HepG2 (cell line): ENCODE measurements at regions not wholly inside any gene's neighbourhood (a gene's known extent, or its start where the extent isn't known, plus 50 kb on each side); places are given as distances from the start of the nearest gene placed in this dataset.

Experiments
- ATAC-seq: fragments of 200-7000 bp; cut with Tn5 transposase; 3 replicates; pipeline ENCODE4 v1.9.1; 2020; ENCODE audit warnings: mild to moderate bottlenecking, moderate library complexity
- BruUV-seq: library from RNA; stranded (reverse); fragments of 400-500 nt; replicated peaks from 2 replicates; lab custom pipeline; 2021; lab: Mats Ljungman, UMichigan
- CTCF ChIA-PET: fragments of 300-600 bp; formaldehyde crosslinking; extraction: SDS; loops from one replicate; lab custom pipeline; 2021; ENCODE audit warnings: low total read pairs, inconsistent platforms, low intra/inter-chr PET ratio; lab: Yijun Ruan, JAX
- POLR2A ChIA-PET: fragments of 350-600 bp; sonication (Branson Sonifier 250); formaldehyde crosslinking; loops from one replicate; lab custom pipeline; 2020; ENCODE audit warnings: antibody characterized with exemption, inconsistent platforms; lab: Yijun Ruan, JAX
- DNase-seq: peaks from one replicate; pipeline ENCODE4 v3.0.0-alpha.2; 2015; ENCODE audit warnings: low spot score
- FAIRE-seq: peaks from 3 replicates; lab custom pipeline; 2011; peaks lifted over from hg19 to GRCh38; lab: Jason Lieb, UNC
- H2AFZ ChIP-seq: one replicate; pipeline ENCODE4 v1.6.1; 2011; ENCODE audit warnings: low read length, inconsistent platforms
- H3K27ac ChIP-seq: fragments of 300-600 bp; 3 replicates; pipeline ENCODE4 v1.8.0; 2011; ENCODE audit warnings: mixed run types, mild to moderate bottlenecking, mixed read lengths, low read length, inconsistent platforms; ENCODE audit not compliant: insufficient read depth; ENCODE audit errors: extremely low read length
- H3K27me3 ChIP-seq, 2 experiments: fragments of 200-600 bp in 1 of 2; 2 replicates in 1 of 2; 3 replicates in 1 of 2; pipeline versions ENCODE4 v1.6.0 to v1.8.0; 2011; ENCODE audit warnings: low read length in 2 of 2, mild to moderate bottlenecking in 2 of 2, moderate library complexity in 2 of 2, inconsistent platforms in 1 of 2; ENCODE audit not compliant: insufficient read depth in 2 of 2, control insufficient read depth in 1 of 2
- H3K36me3 ChIP-seq, 2 experiments: fragments of 200-600 bp in 1 of 2; replicated peaks in 1 of 2; 2 replicates in 1 of 2; 3 replicates in 1 of 2; pipeline versions ENCODE4 v1.5.1 to v1.8.0; 2011; ENCODE audit warnings: low read length in 2 of 2, inconsistent platforms in 1 of 2; ENCODE audit not compliant: insufficient read depth in 2 of 2, control insufficient read depth in 1 of 2
- H3K4me1 ChIP-seq: 2 replicates; pipeline ENCODE4 v1.5.1; 2012; ENCODE audit warnings: low read length, inconsistent platforms; ENCODE audit not compliant: insufficient read depth
- H3K4me2 ChIP-seq: 2 replicates; pipeline ENCODE4 v1.6.0; 2011; ENCODE audit warnings: low read depth, low read length, inconsistent platforms
- H3K4me3 ChIP-seq, 3 experiments: fragments of 200-600 bp in 1 of 3; sonication (generic), shearing (Covaris generic) in 1 of 3; replicated peaks in 1 of 3; 2 replicates each; pipeline ENCODE4 v1.5.1; 2011 to 2016; ENCODE audit warnings: low read length in 3 of 3, inconsistent platforms in 2 of 3, low read depth in 2 of 3, mild to moderate bottlenecking in 2 of 3, control low read depth in 1 of 3, mixed read lengths in 1 of 3; ENCODE audit not compliant: insufficient read depth in 1 of 3
- H3K79me2 ChIP-seq: one replicate; pipeline ENCODE4 v1.6.1; 2011; ENCODE audit warnings: low read length, inconsistent platforms; ENCODE audit not compliant: insufficient read depth
- H3K9ac ChIP-seq: 2 replicates; pipeline ENCODE4 v1.6.0; 2011; ENCODE audit warnings: mild to moderate bottlenecking, low read depth, low read length, inconsistent platforms; ENCODE audit not compliant: insufficient read depth
- H3K9me3 ChIP-seq: 2 replicates; pipeline ENCODE4 v1.5.1; 2012; ENCODE audit warnings: mild to moderate bottlenecking, low read length
- H4K20me1 ChIP-seq: 2 replicates; pipeline ENCODE4 v1.6.0; 2011; ENCODE audit warnings: inconsistent platforms, mild to moderate bottlenecking, low read length, moderate library complexity; ENCODE audit not compliant: insufficient read depth
- ATF7 ChIP-seq, 2 experiments: fragments of 450-650 bp in 1 of 2; sonication (generic) in 1 of 2; formaldehyde crosslinking in 1 of 2; IDR thresholded peaks; 2 replicates each; pipeline versions ENCODE4 v1.4.0 to v1.6.1; 2016 to 2020; ENCODE audit warnings: antibody characterized with exemption in 1 of 2, mild to moderate bottlenecking in 1 of 2, missing genetic modification reagents in 1 of 2
- CREB1 ChIP-seq, 2 experiments: fragments of 450-650 bp in 1 of 2; IDR thresholded peaks; 2 replicates each; pipeline ENCODE4 v1.6.1; 2016 to 2017; ENCODE audit warnings: control low read depth in 1 of 2, mild to moderate bottlenecking in 1 of 2, missing compliant biosample characterization in 1 of 2, missing genetic modification characterization in 1 of 2
- MAF1 ChIP-seq: sonication (generic); formaldehyde crosslinking; IDR thresholded peaks from 2 replicates; pipeline ENCODE4 v1.5.0; 2020; ENCODE audit warnings: missing genetic modification reagents, borderline replicate concordance
- MYC ChIP-seq: sonication (generic); formaldehyde crosslinking; IDR thresholded peaks from 2 replicates; pipeline ENCODE4 v1.9.0; 2021; ENCODE audit warnings: missing genetic modification reagents, borderline replicate concordance
- PAWR ChIP-seq: sonication (generic); formaldehyde crosslinking; IDR thresholded peaks from 2 replicates; pipeline ENCODE4 v1.4.0; 2020; ENCODE audit warnings: missing genetic modification reagents, mild to moderate bottlenecking, borderline replicate concordance
- ZMAT3 ChIP-seq: sonication (generic); formaldehyde crosslinking; conservative IDR thresholded peaks from 2 replicates; pipeline ENCODE4 v1.7.0; 2021; ENCODE audit warnings: missing genetic modification reagents
- ZNF121 ChIP-seq: sonication (generic); formaldehyde crosslinking; IDR thresholded peaks from 2 replicates; pipeline ENCODE4 v1.5.0; 2020; ENCODE audit warnings: mild to moderate bottlenecking, missing genetic modification reagents
- ZNF75D ChIP-seq: sonication (generic); formaldehyde crosslinking; IDR thresholded peaks from 2 replicates; pipeline ENCODE4 v1.8.1; 2023; ENCODE audit warnings: missing genetic modification reagents, mild to moderate bottlenecking, borderline replicate concordance
- WGBS: methylation state at CpG from one replicate; pipeline ENCODE4 v1.1.6; 2017; ENCODE audit warnings: low lambda C conversion rate; 5-methylcytosine and 5-hydroxymethylcytosine counted together
- in situ Hi-C: cut with HindIII; loops from 2 replicates; pipeline ENCODE4 v1.10.0; 2017; ENCODE audit warnings: low pct_unique_long_range_greater_than_20kb; ENCODE audit not compliant: extremely low pct_ligation_motif_present
- intact Hi-C: fragments of 100-400 bp; cut with micrococcal nuclease; formaldehyde crosslinking; loops from one replicate; pipeline ENCODE4 v1.10.0; 2022; ENCODE audit not compliant: unreplicated experiment

DNA sequence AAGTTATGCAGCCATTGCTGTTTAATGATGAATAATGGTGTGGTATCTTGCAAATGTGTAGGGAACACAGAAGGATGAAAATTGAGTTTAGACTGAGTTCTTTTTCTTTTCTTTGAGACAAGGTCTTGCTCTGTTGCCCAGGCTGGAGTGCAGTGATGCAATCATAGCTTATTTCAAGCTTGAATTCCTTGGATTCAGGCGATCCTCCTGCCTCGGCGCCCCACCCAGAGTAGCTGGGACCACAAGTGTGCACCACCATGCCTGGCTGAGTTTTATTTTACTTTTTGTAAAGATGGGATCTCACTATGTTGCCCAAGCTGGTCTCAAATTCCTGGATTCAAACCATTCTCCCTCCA, 74.6 kb upstream of the TBC1D3K start:
- FAIRE-seq (no peak), ATAC-seq (no peak), DNase-seq (no peak)
- in situ Hi-C loops (no loop called here), intact Hi-C loops (loop anchor here (10.0 kb wide), 1 partner anchor 55 kb away; no protein-coding TSS in a partner anchor)
- Histone ChIP-seq H3K36me3 (no peaks in the 10 kb centered on the region), H2AFZ (no peak overlapping the region), H3K4me3 (no peak overlapping the region), H3K27me3 (no peaks in the 10 kb centered on the region), H3K79me2 (no peaks in the 10 kb centered on the region), H3K9me3 (no peaks in the 10 kb centered on the region), H4K20me1 (no peaks in the 10 kb centered on the region), H3K9ac (no peak overlapping the region), H3K4me1 (peaks cover 24% of the 10 kb centered on the region), H3K4me2 (no peak overlapping the region), H3K27ac (no peak overlapping the region)
- no peak for TF ChIP-seq ZMAT3 (CRISPR knock-in tag)
- TF ChIP-seq MYC: no peak
- peak; percentile 60 for TF ChIP-seq ZNF121 (CRISPR knock-in tag)
- no peak for TF ChIP-seq ZNF75D (CRISPR knock-in tag)
- no peak for TF ChIP-seq PAWR
- 42% methylated on average over 3 of the region's 3 CpGs for whole genome bisulfite sequencing
- CTCF ChIA-PET: no interaction called here
- POLR2A ChIA-PET: no interaction called here
- BruUV-seq: no TSS peak

- ATAC-seq: no peak
These were observed 75.3 kb upstream of the TBC1D3K start for GRCh38 chr17:37848690-37849616.

More at GRCh38 chr17:37848690-37849616, 75.3 kb upstream of the TBC1D3K start:
- Histone ChIP-seq H3K9me3 (no peaks in the 10 kb centered on the region), H3K27me3 (no peaks in the 10 kb centered on the region), H3K9ac (no peak overlapping the region), H3K27ac (no peak overlapping the region), H4K20me1 (no peaks in the 10 kb centered on the region), H3K4me2 (no peak overlapping the region), H2AFZ (no peak overlapping the region), H3K4me3 (no peak overlapping the region), H3K4me1 (peaks cover 31% of the 10 kb centered on the region), H3K79me2 (no peaks in the 10 kb centered on the region), H3K36me3 (no peaks in the 10 kb centered on the region)
- ChIA-PET POLR2A (no interaction called here), CTCF (no interaction called here)
- DNase-seq (no peak), FAIRE-seq (no peak)
- TF ChIP-seq ATF7 (IDR thresholded peaks at IDR 0.05): peak; percentile 35; the same call in 1 of the 2 replicates
- no peak for TF ChIP-seq ATF7 (CRISPR knock-in tag; IDR thresholded peaks at IDR 0.05)
- peak; percentile 81 for TF ChIP-seq CREB1 (IDR thresholded peaks at IDR 0.05)
- no peak for TF ChIP-seq CREB1 (CRISPR knock-in tag; IDR thresholded peaks at IDR 0.05)
- TF ChIP-seq MAF1 (CRISPR knock-in tag): no peak
- intact Hi-C loops: loop anchor here (10.0 kb wide), 1 partner anchor 54 kb away; no protein-coding TSS in a partner anchor
- 59% methylated on average over 15 of the region's 15 CpGs for WGBS
- in situ Hi-C loops: no loop called here
- BruUV-seq: no TSS peak
